Effector memory CD8-positive, alpha-beta T cell (primary cell): ENCODE measurements at regions not wholly inside any gene's neighbourhood (a gene's known extent, or its start where the extent isn't known, plus 50 kb on each side); places are given as distances from the start of the nearest gene placed in this dataset.
"Not testable (repeated sequence)": the region's sequence is repeated elsewhere in the genome, so short reads cannot be mapped to it uniquely, and the experiment has no call there.

ENCODE experiments used
- ATAC-seq: fragments of 150-1000 bp; cut with Tn5 transposase; replicated peaks from 2 replicates; pipeline ENCODE4 v1.10.0; 2021; ENCODE audit warnings: mild to moderate bottlenecking, moderate library complexity
- DNase-seq, 3 experiments: peaks; one replicate each; pipeline ENCODE4 v3.0.0; 2021
- H3K27ac Mint-ChIP-seq, 2 donors: one replicate each; pipeline ENCODE4 v1.8.0; 2022; ENCODE audit warnings: mild to moderate bottlenecking in 2 of 2, mixed read lengths in 2 of 2, moderate library complexity in 2 of 2
- H3K27me3 Mint-ChIP-seq, 2 donors: one replicate each; pipeline ENCODE4 v1.8.0; 2022; ENCODE audit warnings: mixed read lengths in 2 of 2
- H3K36me3 Mint-ChIP-seq: one replicate; pipeline ENCODE4 v1.8.0; 2022; ENCODE audit warnings: mild to moderate bottlenecking, moderate library complexity, mixed read lengths; ENCODE audit not compliant: insufficient read depth
- H3K4me1 Mint-ChIP-seq, 2 donors: one replicate each; pipeline ENCODE4 v1.8.0; 2022; ENCODE audit warnings: low read depth in 2 of 2, mixed read lengths in 2 of 2
- H3K4me3 Mint-ChIP-seq, 2 donors: one replicate each; pipeline ENCODE4 v1.8.0; 2022; ENCODE audit warnings: mild to moderate bottlenecking in 2 of 2, mixed read lengths in 2 of 2, moderate library complexity in 2 of 2
- H3K9me3 Mint-ChIP-seq, 2 donors: one replicate each; pipeline ENCODE4 v1.8.0; 2022; ENCODE audit warnings: mixed read lengths in 2 of 2

- Mint-ChIP-seq H3K27ac (no peak overlapping the region), H3K4me3 (no peak overlapping the region), H3K36me3 (no peaks in the 10 kb centered on the region), H3K9me3 (peaks cover 0 to 6% of the 10 kb centered on the region in 2 donors), H3K4me1 (no peaks in the 10 kb centered on the region), H3K27me3 (no peaks in the 10 kb centered on the region)
- no peak for ATAC-seq
- DNase-seq, result no peak
These were observed 470.2 kb upstream of the HSF2 start for GRCh38 chr6:121929301-121929700.

GRCh38 chr6:121932076-121932991 lies 467.1 kb upstream of the HSF2 start:
- no peak overlapping the region for H3K27ac Mint-ChIP-seq
- DNase-seq (no peak), ATAC-seq (no peak)
- H3K36me3 Mint-ChIP-seq, result no peaks in the 10 kb centered on the region
- H3K9me3 Mint-ChIP-seq, result peaks cover 0 to 2% of the 10 kb centered on the region in 2 donors
- H3K4me1 Mint-ChIP-seq, result no peaks in the 10 kb centered on the region
- no peak overlapping the region for H3K4me3 Mint-ChIP-seq
- no peaks in the 10 kb centered on the region for H3K27me3 Mint-ChIP-seq

GRCh38 chr6:121934451-121934850 lies 465.0 kb upstream of the HSF2 start:
- no peaks in the 10 kb centered on the region for H3K4me1 Mint-ChIP-seq
- no peak for ATAC-seq
- DNase-seq, result no peak
- H3K27me3 Mint-ChIP-seq, result no peaks in the 10 kb centered on the region
- H3K4me3 Mint-ChIP-seq, result no peak overlapping the region
- no peaks in the 10 kb centered on the region for H3K36me3 Mint-ChIP-seq
- peaks cover 0 to 2% of the 10 kb centered on the region in 2 donors for H3K9me3 Mint-ChIP-seq
- no peak overlapping the region for H3K27ac Mint-ChIP-seq

- H3K36me3 Mint-ChIP-seq, result no peaks in the 10 kb centered on the region
- H3K27me3 Mint-ChIP-seq, result no peaks in the 10 kb centered on the region
- DNase-seq (no peak), ATAC-seq (no peak)
- H3K27ac Mint-ChIP-seq, result no peak overlapping the region
- H3K4me1 Mint-ChIP-seq, result no peaks in the 10 kb centered on the region
- no peaks in the 10 kb centered on the region for H3K9me3 Mint-ChIP-seq
- H3K4me3 Mint-ChIP-seq, result no peak overlapping the region
These were observed 458.7 kb upstream of the HSF2 start for GRCh38 chr6:121940728-121941127.

- H3K4me1 Mint-ChIP-seq, result no peaks in the 10 kb centered on the region
These were observed 455.1 kb upstream of the HSF2 start for GRCh38 chr6:121944354-121944753.

GRCh38 chr6:121951123-121951522 lies 448.3 kb upstream of the HSF2 start:
- H3K9me3 Mint-ChIP-seq, result peaks cover 6 to 7% of the 10 kb centered on the region in 2 donors
- ATAC-seq (no peak), DNase-seq (no peak)
- no peaks in the 10 kb centered on the region for H3K4me1 Mint-ChIP-seq
- H3K36me3 Mint-ChIP-seq, result no peaks in the 10 kb centered on the region
- no peak overlapping the region for H3K4me3 Mint-ChIP-seq
- H3K27ac Mint-ChIP-seq, result no peak overlapping the region
- H3K27me3 Mint-ChIP-seq, result no peaks in the 10 kb centered on the region

More at GRCh38 chr6:121944354-121944753, 455.1 kb upstream of the HSF2 start:
- ATAC-seq (no peak), DNase-seq (no peak)
- Mint-ChIP-seq H3K27me3 (no peaks in the 10 kb centered on the region), H3K27ac (no peak overlapping the region), H3K9me3 (peaks cover 0 to 3% of the 10 kb centered on the region in 2 donors), H3K4me3 (no peak overlapping the region), H3K36me3 (no peaks in the 10 kb centered on the region)

- H3K9me3 Mint-ChIP-seq, result peaks cover 6 to 7% of the 10 kb centered on the region in 2 donors
- no peak overlapping the region for H3K27ac Mint-ChIP-seq
- no peaks in the 10 kb centered on the region for H3K27me3 Mint-ChIP-seq
- H3K4me1 Mint-ChIP-seq, result no peaks in the 10 kb centered on the region
- no peak overlapping the region for H3K4me3 Mint-ChIP-seq
- no peaks in the 10 kb centered on the region for H3K36me3 Mint-ChIP-seq
- ATAC-seq (no peak), DNase-seq (no peak)
These were observed 447.5 kb upstream of the HSF2 start for GRCh38 chr6:121951918-121952379.

- not testable (repeated sequence) for H3K9me3 Mint-ChIP-seq, ATAC-seq
These were observed 444.1 kb upstream of the HSF2 start for GRCh38 chr6:121955401-121955800.

GRCh38 chr6:121956782-121957181 lies 442.7 kb upstream of the HSF2 start:
- peaks cover 2 to 8% of the 10 kb centered on the region in 2 donors for H3K9me3 Mint-ChIP-seq
- H3K27me3 Mint-ChIP-seq, result no peaks in the 10 kb centered on the region
- no peaks in the 10 kb centered on the region for H3K36me3 Mint-ChIP-seq
- H3K27ac Mint-ChIP-seq, result no peak overlapping the region
- H3K4me1 Mint-ChIP-seq, result no peaks in the 10 kb centered on the region
- H3K4me3 Mint-ChIP-seq, result no peak overlapping the region
- DNase-seq (no peak), ATAC-seq (no peak)

More at GRCh38 chr6:121955401-121955800, 444.1 kb upstream of the HSF2 start:
- H3K4me1 Mint-ChIP-seq, H3K27me3 Mint-ChIP-seq, H3K4me3 Mint-ChIP-seq, DNase-seq, H3K36me3 Mint-ChIP-seq, H3K27ac Mint-ChIP-seq: not testable (repeated sequence)

- no peak for DNase-seq
- no peak overlapping the region for H3K27ac Mint-ChIP-seq
- peaks cover 2 to 8% of the 10 kb centered on the region in 2 donors for H3K9me3 Mint-ChIP-seq
- ATAC-seq, result no peak
- no peaks in the 10 kb centered on the region for H3K4me1 Mint-ChIP-seq
- H3K4me3 Mint-ChIP-seq, result no peak overlapping the region
- H3K27me3 Mint-ChIP-seq, result no peaks in the 10 kb centered on the region
- H3K36me3 Mint-ChIP-seq, result no peaks in the 10 kb centered on the region
These were observed 440.0 kb upstream of the HSF2 start for GRCh38 chr6:121959501-121959900.

- Mint-ChIP-seq H3K27ac (no peak overlapping the region), H3K36me3 (no peaks in the 10 kb centered on the region), H3K9me3 (peaks cover 2 to 8% of the 10 kb centered on the region in 2 donors), H3K4me3 (no peak overlapping the region), H3K27me3 (no peaks in the 10 kb centered on the region), H3K4me1 (no peaks in the 10 kb centered on the region)
- no peak for DNase-seq
- no peak for ATAC-seq
These were observed 437.8 kb upstream of the HSF2 start for GRCh38 chr6:121961619-121962125.

GRCh38 chr6:121963826-121964225 lies 435.6 kb upstream of the HSF2 start:
- H3K9me3 Mint-ChIP-seq, result peaks cover 2 to 8% of the 10 kb centered on the region in 2 donors
- H3K36me3 Mint-ChIP-seq, result no peaks in the 10 kb centered on the region
- no peak overlapping the region for H3K27ac Mint-ChIP-seq
- no peaks in the 10 kb centered on the region for H3K27me3 Mint-ChIP-seq
- DNase-seq (no peak), ATAC-seq (no peak)
- no peaks in the 10 kb centered on the region for H3K4me1 Mint-ChIP-seq
- H3K4me3 Mint-ChIP-seq, result no peak overlapping the region

- no peak for DNase-seq
- Mint-ChIP-seq H3K4me1 (no peaks in the 10 kb centered on the region), H3K27ac (no peak overlapping the region), H3K4me3 (no peak overlapping the region), H3K27me3 (no peaks in the 10 kb centered on the region), H3K36me3 (no peaks in the 10 kb centered on the region), H3K9me3 (peaks cover 0 to 8% of the 10 kb centered on the region in 2 donors)
- ATAC-seq, result no peak
These were observed 433.7 kb upstream of the HSF2 start for GRCh38 chr6:121965739-121966138.

- no peaks in the 10 kb centered on the region for H3K27me3 Mint-ChIP-seq
- H3K9me3 Mint-ChIP-seq, result no peaks in the 10 kb centered on the region
- H3K36me3 Mint-ChIP-seq, result no peaks in the 10 kb centered on the region
- no peak for ATAC-seq
- no peak overlapping the region for H3K27ac Mint-ChIP-seq
- no peak for DNase-seq
- no peaks in the 10 kb centered on the region for H3K4me1 Mint-ChIP-seq
- H3K4me3 Mint-ChIP-seq, result no peak overlapping the region
These were observed 431.8 kb upstream of the HSF2 start for GRCh38 chr6:121967631-121968030.
